Adrenal gland (tissue), 9 donors: ENCODE measurements at regions not wholly inside any gene's neighbourhood (a gene's known extent, or its start where the extent isn't known, plus 50 kb on each side); places are given as distances from the start of the nearest gene placed in this dataset.

Experiments used
- DNase-seq, 7 donors: peaks; one replicate each; pipeline ENCODE4 v3.0.0-alpha.2; 2019 to 2020
- H3K27ac ChIP-seq, 5 donors: fragments of 200-600 bp; sonication (generic) in 4 of 5; 1 replicate in 3 of 5; 2 replicates in 2 of 5; pipeline versions ENCODE4 v1.5.1 to v1.8.0; 2016 to 2020; ENCODE audit warnings: mild to moderate bottlenecking in 1 of 5
- H3K27me3 ChIP-seq: fragments of 200-600 bp; 2 replicates; pipeline ENCODE4 v1.8.0; 2021
- H3K36me3 ChIP-seq, 2 donors: fragments of 200-600 bp; replicated peaks in 1 of 2; 1 replicate in 1 of 2; 2 replicates in 1 of 2; pipeline versions ENCODE4 v1.5.1 to v1.8.0; 2018 to 2022
- H3K4me1 ChIP-seq, 2 donors: fragments of 200-600 bp; replicated peaks in 1 of 2; 1 replicate in 1 of 2; 2 replicates in 1 of 2; pipeline versions ENCODE4 v1.5.1 to v1.8.0; 2018 to 2021
- H3K4me3 ChIP-seq, 4 donors: fragments of 200-600 bp; sonication (generic) in 3 of 4; one replicate each; pipeline ENCODE4 v1.5.1; 2016 to 2018
- H3K9me3 ChIP-seq, 3 donors: fragments of 200-600 bp; sonication (generic) in 1 of 3; replicated peaks in 1 of 3; 1 replicate in 2 of 3; 2 replicates in 1 of 3; pipeline versions ENCODE4 v1.5.1 to v1.8.0; 2016 to 2021
- POLR2A ChIP-seq, 2 donors: fragments of 450-650 bp; IDR thresholded peaks; one replicate each; pipeline ENCODE4 v1.6.1; 2017; ENCODE audit warnings: antibody characterized with exemption in 2 of 2, mild to moderate bottlenecking in 2 of 2, moderate library complexity in 1 of 2
- WGBS, 4 donors: extraction: QIAGEN DNeasy Blood & Tissue Kit in 2 of 4; methylation state at CpG; one replicate each; pipeline versions ENCODE4 v1.1.5 to v1.1.7; 2013 to 2017; 5-methylcytosine and 5-hydroxymethylcytosine counted together
- intact Hi-C, 2 donors: fragments of 100-400 bp; cut with DNase I; formaldehyde crosslinking; loops; one replicate each; pipeline versions ENCODE4 v1.14.1 to v1.15.0; 2022 to 2023
- TF ChIP-seq, protein P1 (sequence below), 6 experiments: fragments of 450-650 bp in 4 of 6; fragments of 200-600 bp in 2 of 6; sonication (generic) in 1 of 6; IDR thresholded peaks; 1 replicate in 5 of 6; 2 replicates in 1 of 6; pipeline versions ENCODE4 v1.5.1 to v1.8.0; 2016 to 2021; ENCODE audit warnings: antibody characterized with exemption in 6 of 6, mild to moderate bottlenecking in 2 of 6, moderate library complexity in 1 of 6
- donor health status: healthy with polysubstance abuse.
- donor health status: Bipolar disorder and iron deficiency.
- donor health status: DM: yes; HTN: yes; CAD: no.
- donor health status: DM: no; HTN: no; CAD: no.
- donor health status: DM: no; HTN: no; CAD: no.

DNA sequence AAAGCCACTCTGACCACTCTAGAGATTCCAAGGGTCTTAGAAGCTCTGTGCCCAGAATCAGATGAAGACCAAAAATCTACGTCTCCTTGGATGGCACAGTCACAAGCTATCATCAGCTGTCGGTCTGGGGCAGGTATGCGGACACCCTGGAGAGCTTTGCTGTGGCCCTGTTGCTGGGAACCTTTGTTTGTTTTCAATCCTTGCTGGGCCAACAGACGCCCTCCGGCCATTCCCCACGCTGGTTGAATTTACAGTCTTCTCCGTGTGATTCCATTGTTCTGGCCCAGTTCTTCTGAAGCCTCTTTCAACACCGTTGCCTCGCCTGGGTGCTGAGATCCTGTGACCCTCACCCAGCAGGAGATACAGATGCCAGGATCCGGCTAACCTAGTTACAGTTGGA, 149.4 kb upstream of the PFKP start:
- intact Hi-C loops, result no loop called here
- Histone ChIP-seq H3K27me3 (no peaks in the 10 kb centered on the region), H3K27ac (no peak overlapping the region), H3K9me3 (no peaks in the 10 kb centered on the region), H3K36me3 (no peaks in the 10 kb centered on the region), H3K4me3 (no peak overlapping the region), H3K4me1 (no peaks in the 10 kb centered on the region)
- WGBS, 4 donors, result 75 to 83% (median 79%) methylated on average over 10 of the region's 10 CpGs
- no peak for DNase-seq
- no peak for TF ChIP-seq POLR2A (IDR thresholded peaks at IDR 0.05)
- TF ChIP-seq, protein P1, sequence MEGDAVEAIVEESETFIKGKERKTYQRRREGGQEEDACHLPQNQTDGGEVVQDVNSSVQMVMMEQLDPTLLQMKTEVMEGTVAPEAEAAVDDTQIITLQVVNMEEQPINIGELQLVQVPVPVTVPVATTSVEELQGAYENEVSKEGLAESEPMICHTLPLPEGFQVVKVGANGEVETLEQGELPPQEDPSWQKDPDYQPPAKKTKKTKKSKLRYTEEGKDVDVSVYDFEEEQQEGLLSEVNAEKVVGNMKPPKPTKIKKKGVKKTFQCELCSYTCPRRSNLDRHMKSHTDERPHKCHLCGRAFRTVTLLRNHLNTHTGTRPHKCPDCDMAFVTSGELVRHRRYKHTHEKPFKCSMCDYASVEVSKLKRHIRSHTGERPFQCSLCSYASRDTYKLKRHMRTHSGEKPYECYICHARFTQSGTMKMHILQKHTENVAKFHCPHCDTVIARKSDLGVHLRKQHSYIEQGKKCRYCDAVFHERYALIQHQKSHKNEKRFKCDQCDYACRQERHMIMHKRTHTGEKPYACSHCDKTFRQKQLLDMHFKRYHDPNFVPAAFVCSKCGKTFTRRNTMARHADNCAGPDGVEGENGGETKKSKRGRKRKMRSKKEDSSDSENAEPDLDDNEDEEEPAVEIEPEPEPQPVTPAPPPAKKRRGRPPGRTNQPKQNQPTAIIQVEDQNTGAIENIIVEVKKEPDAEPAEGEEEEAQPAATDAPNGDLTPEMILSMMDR (IDR thresholded peaks at IDR 0.05), result no peak

- DNase-seq, result no peak
- Histone ChIP-seq H3K4me1 (no peaks in the 10 kb centered on the region), H3K9me3 (no peaks in the 10 kb centered on the region), H3K27ac (no peak overlapping the region), H3K27me3 (no peaks in the 10 kb centered on the region), H3K4me3 (no peak overlapping the region), H3K36me3 (no peaks in the 10 kb centered on the region)
- no peak for TF ChIP-seq POLR2A (IDR thresholded peaks at IDR 0.05)
- TF ChIP-seq, protein P1 (IDR thresholded peaks at IDR 0.05), result no peak
- intact Hi-C loops, result no loop called here
- 79 to 90% (median 88%) methylated on average over 5 to 11 of the region's 11 CpGs for WGBS, 4 donors
Observed at GRCh38 chr10:2915412-2915811, 151.9 kb upstream of the PFKP start.

DNA sequence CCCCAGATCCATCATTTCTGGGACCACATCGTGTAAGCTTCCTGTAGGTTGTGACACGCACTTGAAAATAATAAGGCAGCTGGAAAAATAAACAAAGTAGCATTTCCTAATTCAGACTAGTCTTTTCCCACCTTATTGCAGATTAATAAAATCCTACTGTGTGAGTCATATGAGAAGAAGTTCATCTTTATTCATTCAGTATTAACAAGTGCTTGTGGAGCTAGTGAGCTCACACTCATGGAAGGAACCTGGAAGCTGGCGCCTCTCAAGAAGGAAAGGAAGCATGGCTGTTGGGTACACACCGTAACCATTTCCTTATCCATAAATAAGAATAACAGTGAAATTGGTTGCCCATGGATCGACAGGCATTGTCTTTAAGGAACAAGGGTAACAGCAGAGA, 152.6 kb upstream of the PFKP start:
- H3K9me3 ChIP-seq, result no peaks in the 10 kb centered on the region
- WGBS, 4 donors, result 75 to 79% (median 77%) methylated on average over 5 of the region's 5 CpGs
- H3K4me3 ChIP-seq, result no peak overlapping the region
- H3K36me3 ChIP-seq, result no peaks in the 10 kb centered on the region
- intact Hi-C loops, result no loop called here
- no peak for TF ChIP-seq POLR2A (IDR thresholded peaks at IDR 0.05)
- TF ChIP-seq, protein P1 (IDR thresholded peaks at IDR 0.05), result no peak
- H3K27me3 ChIP-seq, result no peaks in the 10 kb centered on the region
- no peak for DNase-seq
- H3K27ac ChIP-seq, result no peak overlapping the region
- no peaks in the 10 kb centered on the region for H3K4me1 ChIP-seq

GRCh38 chr10:2913474-2913873, 153.9 kb upstream of the PFKP start:
- H3K27ac ChIP-seq, result no peak overlapping the region
- intact Hi-C loops, result no loop called here
- no peaks in the 10 kb centered on the region for H3K27me3 ChIP-seq
- H3K4me3 ChIP-seq, result no peak overlapping the region
- no peak for DNase-seq
- H3K36me3 ChIP-seq, result no peaks in the 10 kb centered on the region
- no peaks in the 10 kb centered on the region for H3K4me1 ChIP-seq
- WGBS, 4 donors, result 50 to 63% (median 56%) methylated on average over 1 to 4 of the region's 4 CpGs
- no peak for TF ChIP-seq POLR2A (IDR thresholded peaks at IDR 0.05)
- TF ChIP-seq, protein P1 (IDR thresholded peaks at IDR 0.05), result no peak
- H3K9me3 ChIP-seq, result no peaks in the 10 kb centered on the region
